HG02798 (cell line): ENCODE measurements at regions not wholly inside any gene's neighbourhood (a gene's known extent, or its start where the extent isn't known, plus 50 kb on each side); places are given as distances from the start of the nearest gene placed in this dataset.
"Not testable (repeated sequence)": the region's sequence is repeated elsewhere in the genome, so short reads cannot be mapped to it uniquely, and the experiment has no call there.

Source experiments
- ATAC-seq: cut with Tn5 transposase; IDR thresholded peaks from one replicate; pipeline ENCODE4 v1.9.1; 2021; ENCODE audit warnings: mild to moderate bottlenecking; ENCODE audit not compliant: unreplicated experiment, poor library complexity

DNA sequence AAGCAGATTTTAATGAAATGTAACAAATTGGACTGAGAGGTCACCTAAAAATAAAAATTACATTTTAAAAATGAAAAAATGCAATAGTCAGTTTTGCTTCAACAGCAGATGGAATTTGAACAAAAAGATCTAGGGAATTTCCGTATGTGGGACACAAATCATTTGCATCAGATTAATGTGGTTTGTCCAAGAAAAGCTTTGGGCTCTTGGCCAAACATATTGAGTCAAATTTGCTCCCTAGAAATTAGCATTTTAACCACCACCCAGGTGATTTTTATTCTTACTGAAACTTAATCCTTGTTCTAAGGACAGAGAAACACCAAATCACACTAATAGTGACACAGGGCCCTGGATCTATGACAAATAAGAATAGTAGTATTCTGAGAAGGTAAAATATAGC, 1477.8 kb downstream of the FAM181B start:
- no peak for ATAC-seq

DNA sequence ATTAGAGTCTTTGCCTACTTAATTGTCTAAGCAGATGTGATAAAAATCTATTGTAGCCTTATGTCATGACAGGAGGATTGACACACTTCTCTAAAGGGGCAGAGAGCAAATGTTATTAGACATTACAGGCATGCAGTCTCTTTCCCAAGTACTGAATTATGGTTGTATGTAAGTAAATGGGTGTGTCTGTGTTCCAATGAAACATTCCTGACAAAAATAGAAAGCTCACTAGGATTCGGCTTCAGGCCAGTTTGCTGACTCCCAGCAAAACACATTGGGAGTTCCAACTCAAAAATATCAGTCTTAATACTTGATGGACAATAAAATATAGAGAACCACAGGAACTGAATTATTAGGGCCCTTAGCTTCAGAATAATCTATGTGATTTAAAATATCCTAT, 1480.4 kb downstream of the FAM181B start:
- no peak for ATAC-seq

DNA sequence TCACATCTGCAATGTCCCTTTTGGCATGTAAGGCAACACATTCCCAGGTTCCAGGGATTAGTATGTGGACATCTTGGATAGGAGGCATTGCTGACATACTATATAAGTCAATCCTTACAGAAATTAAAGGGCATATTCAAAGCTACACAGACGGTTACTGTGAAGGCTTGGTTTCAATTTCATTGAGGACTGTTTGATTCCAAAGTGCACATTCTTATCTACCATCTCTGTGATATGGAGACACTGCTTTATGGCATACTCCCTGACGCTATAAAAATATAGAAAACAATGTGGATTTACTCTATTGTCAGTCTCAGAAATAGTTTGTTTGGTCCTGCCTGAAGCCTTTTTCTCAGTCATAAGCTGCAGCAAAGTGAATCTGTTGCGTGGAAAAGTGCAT, 1486.7 kb downstream of the FAM181B start:
- no peak for ATAC-seq

DNA sequence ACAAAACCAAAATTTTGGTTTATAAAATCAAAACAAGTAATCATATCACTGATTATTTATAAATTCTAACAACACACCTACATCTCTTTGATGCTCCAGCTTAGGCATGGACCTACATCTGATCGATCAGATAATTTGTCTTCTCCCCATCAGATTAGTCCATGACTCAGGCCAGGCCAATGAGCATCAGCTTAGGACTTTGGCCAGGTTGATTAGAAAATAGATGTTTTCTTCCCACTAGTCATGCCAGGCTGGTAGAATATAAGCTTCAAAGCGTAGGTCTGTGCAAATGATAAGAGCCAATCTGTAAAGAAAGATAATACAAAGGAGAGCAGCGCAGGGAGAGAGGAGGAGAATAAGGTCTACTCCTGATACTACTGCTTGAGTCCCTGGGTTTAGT, 1487.9 kb downstream of the FAM181B start:
- ATAC-seq, result no peak

DNA sequence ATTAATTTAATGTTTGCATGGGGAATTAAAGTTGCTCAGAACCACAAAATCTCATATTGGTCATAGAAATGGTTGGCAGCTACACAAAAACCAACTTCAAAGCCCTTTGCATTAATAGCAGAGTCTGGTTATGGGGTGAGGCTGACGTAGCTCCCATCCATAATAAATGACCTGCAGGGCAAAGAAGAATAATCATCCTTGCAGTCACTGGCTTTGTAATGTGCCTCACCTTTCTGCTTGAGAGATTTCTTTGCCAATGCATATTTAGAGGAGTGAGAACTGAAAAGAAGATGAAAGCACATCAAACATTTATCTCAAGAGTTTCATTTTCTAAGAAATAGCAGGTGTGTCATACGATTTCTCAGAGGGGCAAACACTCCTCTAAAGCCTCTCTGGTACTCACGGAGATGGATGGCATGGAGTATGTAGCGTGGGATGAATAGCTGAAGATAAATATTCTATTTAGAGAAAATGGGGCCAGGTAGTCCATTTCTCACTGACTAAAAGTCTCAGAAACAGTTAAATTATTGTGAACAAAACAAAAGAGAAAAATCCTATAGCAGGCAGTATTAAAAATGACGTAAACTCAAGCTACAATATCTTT, 1491.9 kb downstream of the FAM181B start:
- ATAC-seq, result no peak

DNA sequence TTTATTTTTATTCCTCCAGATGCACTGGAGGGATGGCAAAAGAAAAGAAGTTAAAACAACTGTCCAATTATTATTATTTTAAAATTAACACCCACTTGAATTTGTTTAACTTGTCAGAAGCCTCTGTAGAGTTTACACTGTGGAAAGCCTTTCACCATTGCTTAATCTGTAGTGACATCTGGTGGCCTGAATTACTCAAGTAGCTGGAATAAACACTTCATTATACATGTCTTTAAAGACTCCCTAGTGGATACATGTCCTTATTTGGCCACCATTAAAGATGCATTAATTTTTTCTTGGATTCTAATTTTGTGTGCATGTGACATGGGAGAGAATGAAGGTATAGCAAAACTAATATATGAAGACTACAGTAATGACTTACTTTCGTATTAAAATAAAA, 1496.5 kb downstream of the FAM181B start:
- ATAC-seq, result peak; percentile 60

DNA sequence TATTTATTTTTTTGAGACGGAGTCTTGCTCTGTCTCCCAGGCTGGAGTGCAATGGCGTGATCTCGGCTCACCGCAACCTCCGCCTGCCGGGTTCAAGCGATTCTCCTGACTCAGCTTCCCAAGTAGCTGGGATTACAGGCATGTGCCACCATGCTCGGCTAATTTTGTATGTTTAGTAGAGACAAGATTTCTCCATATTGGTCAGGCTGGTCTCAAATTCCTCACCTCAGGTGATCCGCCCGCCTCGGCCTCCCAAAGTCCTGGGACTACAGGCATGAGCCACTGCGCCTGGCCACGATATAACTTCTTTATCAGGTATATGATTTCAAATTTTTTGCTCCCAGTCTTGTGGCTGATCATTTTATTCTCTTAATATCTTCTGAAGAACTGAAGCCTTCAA, 1506.3 kb downstream of the FAM181B start:
- not testable (repeated sequence) for ATAC-seq

DNA sequence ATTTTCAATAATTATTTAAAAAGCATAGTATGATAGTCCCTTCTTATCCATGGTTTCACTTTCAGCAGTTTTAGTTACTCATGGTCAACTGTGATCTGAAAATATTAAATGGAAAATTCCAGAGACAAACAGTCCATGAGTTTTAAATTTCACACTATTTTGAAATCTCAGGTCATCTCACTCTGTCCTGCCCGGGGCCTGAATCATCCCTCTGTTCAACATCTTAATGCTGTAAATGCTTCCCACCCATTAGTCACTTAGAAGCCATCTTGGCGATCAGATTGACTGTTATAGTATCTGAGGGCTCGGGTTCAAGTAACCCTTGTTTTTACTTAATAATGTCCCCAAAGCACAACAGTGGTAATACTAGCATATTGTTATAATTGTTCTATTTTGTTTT, 1509.3 kb downstream of the FAM181B start:
- ATAC-seq, result no peak

DNA sequence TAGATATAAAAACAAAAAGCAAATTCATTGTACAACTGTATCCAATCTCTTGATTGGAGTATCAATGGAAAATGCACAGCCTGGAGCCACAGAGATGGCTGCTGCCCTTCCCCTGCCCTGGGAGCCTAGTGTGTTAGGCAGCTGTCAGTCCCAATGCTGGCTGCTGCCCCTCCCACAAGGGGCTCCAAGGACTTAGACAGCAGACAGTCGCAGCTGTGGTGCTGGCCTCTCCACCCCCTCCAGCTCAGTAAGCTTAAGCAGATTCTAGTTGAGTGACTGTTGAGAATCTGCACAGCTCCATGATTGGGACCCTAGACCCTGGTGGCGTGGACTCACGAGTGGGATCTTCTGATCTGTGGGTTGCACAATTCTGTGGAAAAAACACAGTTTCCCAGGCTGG, 1511.2 kb downstream of the FAM181B start:
- no peak for ATAC-seq

DNA sequence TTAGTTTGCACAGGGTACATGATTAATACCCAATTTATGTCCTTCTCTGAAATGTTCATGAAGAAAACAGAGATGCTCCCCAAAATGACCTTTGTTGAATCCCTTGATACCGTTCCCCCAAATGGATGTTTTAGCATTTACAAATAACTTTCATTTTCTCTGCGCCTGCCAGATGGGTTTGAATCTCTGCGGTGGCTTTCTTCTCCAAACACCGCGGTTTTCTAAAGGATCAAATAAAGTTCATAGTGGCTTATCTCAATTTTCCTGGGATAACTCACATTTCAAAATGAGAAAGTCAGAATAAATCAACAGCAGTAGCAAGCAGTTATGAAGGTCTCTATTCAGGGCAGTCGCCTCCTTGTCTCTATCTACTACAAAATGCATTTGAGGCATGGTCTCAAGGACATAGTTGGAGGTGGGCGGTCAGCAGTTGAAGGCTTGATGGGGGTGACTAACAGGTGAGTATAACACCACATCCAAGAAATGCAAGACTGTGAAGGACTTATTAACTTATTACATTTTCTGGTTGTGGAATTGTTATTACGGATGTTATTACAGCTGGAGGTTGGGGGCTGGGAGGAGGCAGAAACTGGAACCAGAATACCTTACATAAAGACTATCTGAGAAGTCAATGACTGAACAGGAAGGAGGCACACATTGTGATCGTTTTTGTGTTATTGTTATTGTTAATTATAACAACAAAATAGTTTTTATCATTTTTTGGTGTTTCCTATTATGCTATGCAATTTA, 1513.3 kb downstream of the FAM181B start:
- no peak for ATAC-seq

DNA sequence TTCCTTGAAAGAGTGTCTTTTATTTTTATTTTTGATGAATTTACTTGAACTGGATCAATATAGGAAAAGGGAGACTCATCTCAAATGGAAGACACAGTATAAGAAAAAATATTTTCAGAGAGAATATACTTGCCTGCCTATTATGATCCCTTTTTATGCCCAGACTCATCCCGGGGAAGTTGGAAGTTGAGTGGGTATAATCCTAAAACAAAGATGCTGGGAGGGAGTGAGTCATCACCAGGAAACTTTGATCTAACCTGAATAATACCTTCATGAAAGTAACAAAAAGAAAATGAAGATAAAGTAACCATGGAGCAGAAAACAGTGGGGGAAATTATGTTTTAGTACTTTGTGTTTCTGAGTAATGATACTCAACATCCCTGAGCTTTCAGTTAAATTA, 1514.0 kb downstream of the FAM181B start:
- ATAC-seq, result no peak

DNA sequence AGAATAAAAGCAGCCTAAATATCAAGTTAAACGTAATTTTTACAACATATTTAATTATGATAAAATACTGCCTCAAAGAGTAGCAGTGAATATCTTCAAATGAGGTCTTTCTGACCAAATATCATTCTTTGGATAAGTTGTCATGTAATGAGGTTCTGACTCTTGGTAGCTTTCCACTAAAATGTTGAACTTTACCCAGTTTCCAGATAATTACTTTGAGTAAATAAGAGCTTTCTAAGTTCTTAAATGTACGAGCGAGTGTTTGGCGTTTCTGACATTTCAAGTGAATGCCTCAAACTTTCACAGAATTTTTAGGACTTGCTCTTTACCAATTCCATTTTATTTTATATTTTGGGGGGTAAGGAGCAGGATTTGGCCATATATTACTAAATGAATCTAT, 1515.2 kb downstream of the FAM181B start:
- no peak for ATAC-seq

DNA sequence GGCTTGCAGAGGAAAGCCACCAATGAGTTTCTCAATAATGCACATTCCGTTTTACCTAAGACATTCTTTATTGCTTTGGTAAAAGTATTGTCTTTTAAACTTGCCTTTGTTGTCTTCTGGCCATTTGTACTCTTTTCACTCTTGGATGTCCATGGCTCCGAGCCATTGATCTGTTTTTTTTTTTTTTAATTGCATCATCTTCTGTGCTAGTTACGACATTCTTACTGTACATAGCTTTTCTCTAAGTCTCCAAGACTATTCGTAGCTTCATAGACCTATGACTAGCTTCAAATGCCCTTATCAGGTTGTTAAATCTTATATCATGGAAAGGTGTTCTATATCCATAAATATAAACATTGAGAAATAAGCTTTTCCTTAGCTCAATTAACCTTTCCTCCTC, 1522.6 kb downstream of the FAM181B start:
- ATAC-seq, result no peak

DNA sequence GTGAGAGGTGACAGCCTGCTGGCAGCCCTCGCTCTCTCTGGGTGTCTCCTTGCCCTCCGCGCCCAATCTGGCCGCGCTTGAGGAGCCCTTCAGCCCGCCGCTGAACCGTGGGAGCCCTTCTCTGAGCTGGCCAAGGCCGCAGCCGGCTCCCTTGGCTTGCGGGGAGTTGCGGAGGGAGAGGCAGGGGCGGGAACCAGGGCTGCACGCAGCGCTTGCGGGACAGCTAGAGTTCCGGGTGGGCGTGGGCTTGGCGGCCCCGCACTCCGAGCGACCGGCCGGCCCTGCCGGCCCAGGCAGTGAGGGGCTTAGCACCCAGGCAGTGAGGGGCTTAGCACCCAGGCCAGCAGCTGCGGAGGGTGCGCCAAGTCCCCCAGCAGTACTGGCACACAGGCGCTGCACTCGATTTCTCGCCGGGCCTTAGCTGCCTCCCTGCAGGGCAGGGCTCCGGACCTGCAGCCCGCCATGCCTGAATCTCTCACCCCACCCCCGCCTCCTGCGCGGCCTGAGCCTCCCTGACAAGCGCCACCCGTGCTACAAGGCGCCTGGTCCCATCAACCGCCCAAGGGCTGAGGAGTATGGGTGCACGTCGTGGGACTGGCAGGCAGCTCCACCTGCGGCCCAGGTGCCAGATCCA, 1526.1 kb downstream of the FAM181B start:
- no peak for ATAC-seq

DNA sequence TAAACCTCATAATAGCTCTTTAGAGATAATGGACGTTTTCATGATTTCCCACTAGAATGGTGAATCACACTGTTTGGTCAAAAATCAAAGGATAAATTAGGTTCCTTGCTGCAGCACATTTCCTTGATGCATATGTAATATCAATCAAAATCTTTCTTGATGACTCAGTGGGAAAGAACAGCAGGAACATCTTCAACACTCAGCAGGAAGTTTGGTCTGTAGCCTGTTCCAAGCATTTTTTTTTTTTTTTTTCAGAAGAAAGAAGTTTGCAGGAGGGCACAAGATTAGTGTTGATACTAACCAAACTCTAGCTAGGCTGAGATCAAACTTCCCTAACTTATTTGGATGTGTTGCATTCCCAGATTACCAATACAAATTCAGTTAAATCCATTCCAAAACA, 1529.8 kb downstream of the FAM181B start:
- ATAC-seq, result no peak

DNA sequence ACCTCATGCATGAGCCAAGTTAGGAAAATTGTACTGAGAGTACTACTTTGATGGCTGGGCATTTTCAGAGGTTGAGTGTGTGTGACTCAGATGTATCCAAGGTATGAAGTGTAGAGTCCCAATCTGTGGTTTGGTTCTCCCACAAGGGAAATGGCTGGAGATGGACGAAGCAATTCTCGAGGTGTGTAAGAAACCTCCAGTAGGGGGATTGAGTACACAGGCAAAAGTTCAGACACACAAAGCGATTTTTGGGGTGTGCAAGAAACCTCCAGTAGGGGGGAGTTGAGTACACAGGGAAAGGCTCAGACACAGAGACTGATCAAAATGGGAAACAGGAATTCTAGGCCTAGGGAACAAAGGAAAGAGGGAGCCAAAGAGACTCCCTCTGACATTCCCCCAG, 1536.3 kb downstream of the FAM181B start:
- ATAC-seq, result no peak

DNA sequence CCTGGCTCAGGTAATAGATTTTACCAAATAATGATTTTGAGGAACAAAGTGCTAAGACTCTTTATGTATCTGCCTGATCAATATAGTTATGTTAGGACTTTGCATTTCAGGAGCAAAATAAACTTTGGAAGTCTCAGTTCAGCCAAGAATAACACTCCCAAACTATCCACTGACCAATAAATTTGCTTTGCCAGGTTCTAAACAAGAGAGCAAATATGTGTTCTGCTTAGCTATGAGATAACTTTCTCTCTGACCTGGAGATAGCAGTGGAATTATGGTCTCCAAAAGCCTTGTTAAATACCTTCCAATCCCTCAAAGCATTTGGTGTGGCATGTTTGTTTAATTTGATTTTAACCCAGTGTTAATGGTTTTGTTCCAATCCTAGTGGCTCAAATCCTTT, 1541.1 kb downstream of the FAM181B start:
- no peak for ATAC-seq

DNA sequence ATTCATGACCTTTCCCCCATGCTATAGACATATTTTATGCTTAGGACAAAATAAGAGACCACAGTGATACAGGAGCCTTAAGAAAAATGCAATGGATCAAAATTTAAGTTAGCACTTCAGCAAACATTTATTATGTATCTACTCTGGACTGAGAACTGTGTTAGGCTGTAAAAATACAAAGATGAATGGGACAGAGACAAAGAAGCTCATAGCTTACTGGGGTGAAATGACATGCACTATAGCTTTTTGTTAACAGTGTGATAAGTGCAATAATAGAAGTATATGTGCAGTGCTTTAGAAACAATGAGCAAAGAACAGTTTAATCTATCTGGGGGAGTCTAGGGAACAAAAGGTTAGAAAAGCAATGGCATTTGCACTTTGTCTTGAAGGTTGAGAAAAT, 1543.1 kb downstream of the FAM181B start:
- no peak for ATAC-seq

DNA sequence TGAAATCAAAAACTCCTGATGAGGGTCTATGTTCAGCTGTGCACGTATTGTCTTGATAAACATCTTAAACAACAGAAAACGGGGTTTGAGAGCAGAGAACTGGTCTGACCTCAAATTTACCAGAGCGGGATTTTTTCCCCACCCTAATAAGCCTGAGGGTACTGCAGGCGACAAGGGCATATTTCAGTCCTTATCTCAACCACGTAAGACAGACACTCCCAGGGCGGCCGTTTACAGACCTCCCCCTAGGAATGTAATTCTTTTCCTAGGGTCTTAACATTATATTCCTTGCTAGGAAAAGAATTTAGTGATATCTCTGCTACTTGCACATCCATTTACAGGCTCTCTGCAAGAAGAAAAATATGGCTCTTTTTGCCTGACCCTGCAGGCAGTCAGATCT, 1546.6 kb downstream of the FAM181B start:
- not testable (repeated sequence) for ATAC-seq

DNA sequence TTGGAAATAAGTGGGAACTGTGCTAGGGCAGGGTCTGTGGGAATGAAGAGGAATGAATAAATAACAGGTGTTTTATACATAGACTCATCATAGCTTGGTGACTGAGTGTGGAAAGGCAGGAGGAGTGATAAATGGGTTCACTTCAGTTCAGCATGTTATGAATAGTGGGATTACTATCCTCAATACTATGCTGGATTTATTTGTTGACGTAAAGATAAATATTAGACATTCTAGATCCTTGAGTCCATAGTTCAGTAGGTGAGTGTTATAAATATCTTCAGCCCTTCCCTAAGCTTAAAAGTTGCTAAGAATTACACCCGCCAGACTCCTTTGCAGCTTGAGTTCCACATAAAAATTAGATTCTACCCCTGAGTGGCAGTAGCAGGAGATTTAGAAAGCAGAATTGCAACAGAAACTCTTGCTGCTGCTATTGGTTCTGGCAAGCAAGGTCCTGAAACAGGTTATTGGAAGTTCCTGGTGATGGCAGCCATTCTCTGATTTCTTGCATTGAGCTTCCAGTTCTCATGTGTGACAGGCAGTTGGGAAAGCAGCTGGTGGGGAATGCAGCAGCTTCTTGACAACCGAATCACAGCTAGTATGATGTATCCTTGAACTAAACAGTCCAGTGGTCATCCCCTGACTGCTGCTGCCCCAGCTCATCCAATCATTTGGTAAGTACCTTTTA, 1558.9 kb downstream of the FAM181B start:
- no peak for ATAC-seq

DNA sequence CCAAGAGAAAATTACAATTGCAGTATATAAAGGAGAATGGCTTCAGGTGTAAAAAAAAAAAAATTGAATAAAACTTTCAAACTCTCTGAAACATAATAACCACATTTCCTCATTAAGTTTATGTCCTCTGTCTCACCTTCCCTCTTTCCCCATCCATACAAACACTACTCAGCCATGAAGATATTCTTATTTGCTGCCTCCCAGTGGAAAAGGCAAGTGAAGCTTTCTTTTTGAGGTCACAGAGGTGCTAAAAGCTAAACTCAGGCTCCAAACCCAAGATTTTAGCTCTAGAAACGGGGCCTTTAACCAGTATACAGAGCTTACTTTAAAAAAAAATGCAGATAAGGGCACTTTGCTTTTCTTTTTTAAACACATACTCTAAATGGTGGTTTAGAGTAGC, 1568.5 kb downstream of the FAM181B start:
- ATAC-seq, result no peak
